HCT116 (cell line): ENCODE measurements at regions not wholly inside any gene's neighbourhood (a gene's known extent, or its start where the extent isn't known, plus 50 kb on each side); places are given as distances from the start of the nearest gene placed in this dataset.

Experiments used
- ATAC-seq: fragments of 200-7000 bp; cut with Tn5 transposase; 2 replicates; pipeline ENCODE4 v1.9.1; 2020; ENCODE audit warnings: mild to moderate bottlenecking, moderate library complexity
- BruUV-seq: library from RNA; stranded (reverse); fragments of 400-500 nt; replicated peaks from 2 replicates; lab custom pipeline; 2021; lab: Mats Ljungman, UMichigan
- CTCF ChIA-PET: fragments of 300-600 bp; sonication (Branson Sonifier 250); formaldehyde crosslinking; loops from one replicate; lab custom pipeline; 2021; ENCODE audit warnings: antibody characterized with exemption; lab: Charles Lee
- POLR2A ChIA-PET: fragments of 300-600, 350-600 bp; sonication (Branson Sonifier 250); formaldehyde crosslinking; loops from one replicate; lab custom pipeline; 2021; ENCODE audit warnings: antibody characterized with exemption; lab: Charles Lee
- RAD21 ChIA-PET, 2 experiments: fragments of 300-600 bp; sonication (Branson Sonifier 250); formaldehyde crosslinking; loops; one replicate each; lab custom pipeline; 2023; ENCODE audit warnings: low total read pairs in 2 of 2; ENCODE audit not compliant: uncharacterized antibody in 2 of 2, unreplicated experiment in 2 of 2, low non-redundant PET in 1 of 2; lab: Charles Lee
- DNase-seq: peaks from one replicate; pipeline ENCODE4 v3.0.0-alpha.2; 2010; ENCODE audit warnings: low read depth, low spot score
- H2AFZ ChIP-seq: fragments of 200-600 bp; shearing (Covaris generic), sonication (generic); 2 replicates; pipeline ENCODE4 v1.6.1; 2017; ENCODE audit warnings: low read depth, mixed run types, mixed read lengths, antibody characterized with exemption, low read length; ENCODE audit not compliant: poor library complexity, severe bottlenecking
- H3K27ac ChIP-seq: 2 replicates; pipeline ENCODE4 v1.5.1; 2012; ENCODE audit warnings: low read depth, low read length
- H3K27me3 ChIP-seq: fragments of 200-600 bp; sonication (generic); 2 replicates; pipeline ENCODE4 v1.6.1; 2016; ENCODE audit warnings: mixed run types, low read length, mixed read lengths; ENCODE audit not compliant: insufficient read depth
- H3K36me3 ChIP-seq, 2 experiments: fragments of 200-500 bp in 1 of 2; fragments of 200-600 bp in 1 of 2; sonication (Bioruptor generic) in 1 of 2; sonication (generic) in 1 of 2; 2 replicates each; pipeline versions ENCODE4 v1.5.1 to v1.6.1; 2014 to 2016; ENCODE audit warnings: low read length in 2 of 2, inconsistent platforms in 1 of 2, mixed read lengths in 1 of 2, mixed run types in 1 of 2; ENCODE audit not compliant: insufficient read depth in 2 of 2, control insufficient read depth in 1 of 2
- H3K4me1 ChIP-seq, 2 experiments: fragments of 200-600 bp in 1 of 2; sonication (generic) in 1 of 2; 2 replicates each; pipeline versions ENCODE4 v1.5.1 to v1.6.1; 2012 to 2017; ENCODE audit warnings: low read length in 2 of 2, inconsistent platforms in 1 of 2, mild to moderate bottlenecking in 1 of 2, mixed read lengths in 1 of 2, mixed run types in 1 of 2, moderate library complexity in 1 of 2; ENCODE audit not compliant: insufficient read depth in 2 of 2, control insufficient read depth in 1 of 2
- H3K4me2 ChIP-seq: fragments of 200-600 bp; sonication (generic); 2 replicates; pipeline ENCODE4 v1.6.1; 2017; ENCODE audit warnings: mixed run types, low read length, mixed read lengths
- H3K4me3 ChIP-seq, 2 experiments: fragments of 200-600 bp in 1 of 2; sonication (generic) in 1 of 2; replicated peaks in 1 of 2; 2 replicates each; pipeline ENCODE4 v1.5.1; 2011 to 2016; ENCODE audit warnings: low read length in 2 of 2, control low read depth in 1 of 2, low read depth in 1 of 2, mild to moderate bottlenecking in 1 of 2, mixed read lengths in 1 of 2, mixed run types in 1 of 2
- H3K79me2 ChIP-seq: fragments of 200-600 bp; sonication (generic); 2 replicates; pipeline ENCODE4 v1.6.1; 2017; ENCODE audit warnings: mild to moderate bottlenecking, mixed run types, low read length, moderate library complexity, mixed read lengths; ENCODE audit not compliant: insufficient read depth
- H3K9ac ChIP-seq: fragments of 200-600 bp; sonication (generic); 2 replicates; pipeline ENCODE4 v1.6.1; 2016; ENCODE audit warnings: low read length, mixed read lengths
- H3K9me2 ChIP-seq: fragments of 200-600 bp; sonication (generic), shearing (Covaris generic); 2 replicates; pipeline ENCODE4 v1.6.1; 2017; ENCODE audit warnings: mixed run types, mild to moderate bottlenecking, moderate library complexity; ENCODE audit not compliant: insufficient read depth
- H3K9me3 ChIP-seq, 2 experiments: fragments of 200-500 bp in 1 of 2; fragments of 200-600 bp in 1 of 2; sonication (Bioruptor generic) in 1 of 2; sonication (generic) in 1 of 2; 2 replicates each; pipeline ENCODE4 v1.6.1; 2014 to 2017; ENCODE audit warnings: low read length in 2 of 2, mixed read lengths in 2 of 2, inconsistent platforms in 1 of 2, low read depth in 1 of 2, mild to moderate bottlenecking in 1 of 2, mixed run types in 1 of 2, moderate library complexity in 1 of 2; ENCODE audit not compliant: control insufficient read depth in 1 of 2, insufficient read depth in 1 of 2
- H4K20me1 ChIP-seq: fragments of 200-600 bp; sonication (generic), shearing (Covaris generic); 2 replicates; pipeline ENCODE4 v1.6.1; 2017; ENCODE audit warnings: mixed run types, mild to moderate bottlenecking, moderate library complexity; ENCODE audit not compliant: insufficient read depth
- ATF3 ChIP-seq: IDR thresholded peaks from 2 replicates; pipeline ENCODE4 v1.6.1; 2012
- CBX3 ChIP-seq: IDR thresholded peaks from 2 replicates; pipeline ENCODE4 v1.6.1; 2012; ENCODE audit warnings: low read depth
- CEBPB ChIP-seq: IDR thresholded peaks from 2 replicates; pipeline ENCODE4 v1.6.1; 2012; ENCODE audit warnings: low read depth
- CTCF ChIP-seq, 3 experiments: fragments of 200-600 bp in 1 of 3; sonication (generic) in 1 of 3; IDR thresholded peaks in 2 of 3; conservative IDR thresholded peaks in 1 of 3; 2 replicates each; pipeline ENCODE4 v1.5.1; 2012 to 2017; ENCODE audit warnings: low read depth in 2 of 3, low read length in 2 of 3, antibody characterized with exemption in 1 of 3, borderline replicate concordance in 1 of 3, control low read depth in 1 of 3, mild to moderate bottlenecking in 1 of 3, mixed read lengths in 1 of 3, mixed run types in 1 of 3, moderate library complexity in 1 of 3; ENCODE audit not compliant: insufficient read depth in 1 of 3
- EGR1 ChIP-seq: IDR thresholded peaks from 2 replicates; pipeline ENCODE4 v1.6.1; 2012; ENCODE audit warnings: low read depth
- ELF1 ChIP-seq: IDR thresholded peaks from 2 replicates; pipeline ENCODE4 v1.6.1; 2012; ENCODE audit warnings: low read depth, borderline replicate concordance
- EZH2 ChIP-seq: fragments of 200-600 bp; sonication (generic); IDR thresholded peaks from 2 replicates; pipeline ENCODE4 v1.6.1; 2017; ENCODE audit warnings: antibody characterized with exemption, mixed run types
- EZH2phosphoT487 ChIP-seq: fragments of 200-600 bp; IDR thresholded peaks from 2 replicates; pipeline ENCODE4 v1.6.1; 2018; ENCODE audit warnings: antibody characterized with exemption, borderline replicate concordance
- JUND ChIP-seq: IDR thresholded peaks from 2 replicates; pipeline ENCODE4 v1.6.1; 2012
- RAD21 ChIP-seq: IDR thresholded peaks from 2 replicates; pipeline ENCODE4 v1.6.1; 2012; ENCODE audit warnings: low read depth, mild to moderate bottlenecking
- SIN3A ChIP-seq: IDR thresholded peaks from 2 replicates; pipeline ENCODE4 v1.6.1; 2012; ENCODE audit warnings: low read depth
- TCF7L2 ChIP-seq: IDR thresholded peaks from 2 replicates; pipeline ENCODE4 v1.7.0; 2011; ENCODE audit warnings: borderline replicate concordance, inconsistent platforms; ENCODE audit not compliant: insufficient read depth, insufficient read length; ENCODE audit errors: extremely low read depth
- ZBTB33 ChIP-seq: IDR thresholded peaks from 2 replicates; pipeline ENCODE4 v1.6.1; 2011; ENCODE audit warnings: mild to moderate bottlenecking, low read length, moderate library complexity; ENCODE audit not compliant: insufficient replicate concordance; ENCODE audit errors: extremely low read depth
- ZFX ChIP-seq: fragments of 450-650 bp; IDR thresholded peaks from 2 replicates; pipeline ENCODE4 v1.6.1; 2017
- intact Hi-C: fragments of 100-400 bp; cut with micrococcal nuclease; formaldehyde crosslinking; loops from 2 replicates; pipeline ENCODE4 v1.10.0; 2022

DNA sequence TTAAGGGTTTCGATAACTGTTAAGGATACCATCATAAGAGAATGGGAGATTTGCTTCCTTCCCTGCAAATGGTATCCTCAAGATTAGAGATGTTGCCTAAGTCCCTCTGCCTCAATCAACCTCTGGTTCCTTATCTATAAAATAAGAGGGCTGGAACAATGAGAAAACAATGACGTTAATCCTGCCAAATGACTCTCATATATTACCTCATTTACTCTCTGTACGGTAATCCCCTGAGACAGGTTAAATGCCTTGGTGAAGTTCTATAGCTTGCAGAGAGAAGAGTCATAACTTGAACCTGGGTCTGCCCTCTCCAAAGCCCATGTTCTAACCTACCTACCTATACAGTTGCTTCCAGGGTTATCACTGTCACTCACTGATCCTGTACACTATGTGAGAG lies 100.2 kb upstream of the OTUD4 start:
- ATAC-seq (no peak), DNase-seq (no peak)
- H2AFZ ChIP-seq, result no peak overlapping the region
- POLR2A ChIA-PET, result no interaction called here
- TF ChIP-seq ELF1, result no peak
- TF ChIP-seq CEBPB, result no peak
- TF ChIP-seq EZH2, result no peak
- TF ChIP-seq EGR1, result no peak
- TF ChIP-seq ZBTB33, result no peak
- TF ChIP-seq SIN3A, result no peak
- TF ChIP-seq ATF3, result no peak
- TF ChIP-seq CTCF (IDR thresholded peaks at IDR 0.05 in 2 of 3, conservative IDR thresholded peaks at IDR 0.05 in 1 of 3; ENCODE audit: borderline replicate concordance in 1 of 3, insufficient read depth in 1 of 3, low read depth in 2 of 3, low read length in 2 of 3), result no peak
- TF ChIP-seq ZFX, result no peak
- no peak for TF ChIP-seq CBX3
- TF ChIP-seq EZH2phosphoT487, result no peak
- no peak for TF ChIP-seq TCF7L2
- TF ChIP-seq RAD21, result no peak
- no peak for TF ChIP-seq JUND
- H3K9me3 ChIP-seq, result no peaks in the 10 kb centered on the region
- peaks cover 0 to 9% of the 10 kb centered on the region in 2 experiments; a peak in 2 of 4 replicates for H3K4me1 ChIP-seq
- H3K27ac ChIP-seq, result no peak overlapping the region
- H4K20me1 ChIP-seq, result no peaks in the 10 kb centered on the region
- no peak overlapping the region for H3K4me2 ChIP-seq
- CTCF ChIA-PET, result no interaction called here
- H3K27me3 ChIP-seq, result no peaks in the 10 kb centered on the region
- intact Hi-C loops, result no loop called here
- no peak overlapping the region for H3K9ac ChIP-seq
- RAD21 ChIA-PET, result no interaction called here
- no TSS peak for BruUV-seq
- no peak overlapping the region for H3K4me3 ChIP-seq
- H3K9me2 ChIP-seq, result no peaks in the 10 kb centered on the region
- no peaks in the 10 kb centered on the region for H3K79me2 ChIP-seq
- no peaks in the 10 kb centered on the region for H3K36me3 ChIP-seq
